K562 (cell line): ENCODE measurements at regions not wholly inside any gene's neighbourhood (a gene's known extent, or its start where the extent isn't known, plus 50 kb on each side); places are given as distances from the start of the nearest gene placed in this dataset.
A peak's percentile ranks its signal among the peaks of the same experiment; 100 is the strongest.

ENCODE experiments used
- CEBPB ChIP-seq: fragments of 450-650 bp; IDR thresholded peaks from 2 replicates; pipeline ENCODE4 v1.6.1; 2016; ENCODE audit warnings: missing genetic modification characterization, missing compliant biosample characterization
- FOSL1 ChIP-seq: fragments of 200-800 bp; sonication (Bioruptor generic); conservative IDR thresholded peaks from 2 replicates; pipeline ENCODE4 v1.6.1; 2016; ENCODE audit warnings: missing genetic modification characterization, missing compliant biosample characterization
- HEY1 ChIP-seq: fragments of 250-450 bp; sonication (Bioruptor Pico); IDR thresholded peaks from 2 replicates; pipeline ENCODE4 v1.5.0; 2020; ENCODE audit warnings: mild to moderate bottlenecking, moderate library complexity, borderline replicate concordance
- KAT7 ChIP-seq: sonication (generic); formaldehyde crosslinking; IDR thresholded peaks from 2 replicates; pipeline ENCODE4 v1.8.0; 2022; ENCODE audit warnings: missing genetic modification reagents, mild to moderate bottlenecking, borderline replicate concordance
- MLX ChIP-seq, 2 experiments: fragments of 450-650 bp in 1 of 2; sonication (generic) in 1 of 2; formaldehyde crosslinking; conservative IDR thresholded peaks; 2 replicates each; pipeline versions ENCODE4 v1.4.0 to v1.8.1; 2020 to 2022; ENCODE audit warnings: mild to moderate bottlenecking in 1 of 2, missing genetic modification reagents in 1 of 2
- PBX2 ChIP-seq, 2 experiments: IDR thresholded peaks in 1 of 2; conservative IDR thresholded peaks in 1 of 2; 2 replicates each; pipeline ENCODE4 v1.6.1; 2016; ENCODE audit warnings: low read depth in 2 of 2, mild to moderate bottlenecking in 1 of 2, missing compliant biosample characterization in 1 of 2, missing genetic modification characterization in 1 of 2, moderate library complexity in 1 of 2
- PTRF ChIP-seq: fragments of 450-650 bp; IDR thresholded peaks from 2 replicates; pipeline ENCODE4 v1.6.1; 2016; ENCODE audit warnings: mild to moderate bottlenecking, missing genetic modification characterization, missing compliant biosample characterization
- RREB1 ChIP-seq: fragments of 250-450 bp; sonication (Bioruptor Pico); IDR thresholded peaks from 2 replicates; pipeline ENCODE4 v1.4.0; 2020
- ZFP1 ChIP-seq: fragments of 450-650 bp; formaldehyde crosslinking; IDR thresholded peaks from 2 replicates; pipeline ENCODE4 v1.4.0; 2020; ENCODE audit warnings: mild to moderate bottlenecking, mixed read lengths
- ZNF57 ChIP-seq: fragments of 450-650 bp; formaldehyde crosslinking; IDR thresholded peaks from 2 replicates; pipeline ENCODE4 v1.4.0; 2020; ENCODE audit warnings: mild to moderate bottlenecking, moderate library complexity
- TF ChIP-seq, protein P1 (sequence below), 2 experiments: fragments of 250-450 bp in 1 of 2; fragments of 450-650 bp in 1 of 2; sonication (Bioruptor Pico) in 1 of 2; IDR thresholded peaks; 2 replicates each; pipeline versions ENCODE4 v1.6.1 to v1.8.0; 2016 to 2021; ENCODE audit warnings: mild to moderate bottlenecking in 2 of 2, moderate library complexity in 2 of 2, missing compliant biosample characterization in 1 of 2, missing genetic modification characterization in 1 of 2
- TF ChIP-seq, protein P2 (sequence below): sonication (generic); formaldehyde crosslinking; IDR thresholded peaks from 2 replicates; pipeline ENCODE4 v1.8.0; 2022; ENCODE audit warnings: mild to moderate bottlenecking, missing genetic modification reagents, borderline replicate concordance

- TF ChIP-seq RREB1 (CRISPR knock-in tag) = 0 out of 2 replicates have a peak, but pooled peaks have one; percentile 18
- peak; percentile 40; the same call in 1 of the 2 replicates for TF ChIP-seq FOSL1 (tag)
- TF ChIP-seq, protein P1, sequence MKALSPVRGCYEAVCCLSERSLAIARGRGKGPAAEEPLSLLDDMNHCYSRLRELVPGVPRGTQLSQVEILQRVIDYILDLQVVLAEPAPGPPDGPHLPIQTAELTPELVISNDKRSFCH (CRISPR knock-in tag; IDR thresholded peaks at IDR 0.05) = no peak
- TF ChIP-seq, protein P1 (tag; IDR thresholded peaks at IDR 0.05) = no peak
- no peak for TF ChIP-seq KAT7
- TF ChIP-seq PBX2 (CRISPR knock-in tag; IDR thresholded peaks at IDR 0.05; ENCODE audit: low read depth) = no peak
- TF ChIP-seq PBX2 (tag; conservative IDR thresholded peaks at IDR 0.05; ENCODE audit: low read depth) = no peak; the same call in 1 of the 2 replicates
- TF ChIP-seq ZFP1 (CRISPR knock-in tag) = no peak
- 0 out of 2 replicates have a peak, but pooled peaks have one; percentile 7 for TF ChIP-seq HEY1 (CRISPR knock-in tag)
- TF ChIP-seq CEBPB (tag) = peak; percentile 60
- TF ChIP-seq MLX (CRISPR knock-in tag; conservative IDR thresholded peaks at IDR 0.05) = no peak
- TF ChIP-seq PTRF (tag) = peak; percentile 58; the same call in 1 of the 2 replicates
- TF ChIP-seq, protein P2, sequence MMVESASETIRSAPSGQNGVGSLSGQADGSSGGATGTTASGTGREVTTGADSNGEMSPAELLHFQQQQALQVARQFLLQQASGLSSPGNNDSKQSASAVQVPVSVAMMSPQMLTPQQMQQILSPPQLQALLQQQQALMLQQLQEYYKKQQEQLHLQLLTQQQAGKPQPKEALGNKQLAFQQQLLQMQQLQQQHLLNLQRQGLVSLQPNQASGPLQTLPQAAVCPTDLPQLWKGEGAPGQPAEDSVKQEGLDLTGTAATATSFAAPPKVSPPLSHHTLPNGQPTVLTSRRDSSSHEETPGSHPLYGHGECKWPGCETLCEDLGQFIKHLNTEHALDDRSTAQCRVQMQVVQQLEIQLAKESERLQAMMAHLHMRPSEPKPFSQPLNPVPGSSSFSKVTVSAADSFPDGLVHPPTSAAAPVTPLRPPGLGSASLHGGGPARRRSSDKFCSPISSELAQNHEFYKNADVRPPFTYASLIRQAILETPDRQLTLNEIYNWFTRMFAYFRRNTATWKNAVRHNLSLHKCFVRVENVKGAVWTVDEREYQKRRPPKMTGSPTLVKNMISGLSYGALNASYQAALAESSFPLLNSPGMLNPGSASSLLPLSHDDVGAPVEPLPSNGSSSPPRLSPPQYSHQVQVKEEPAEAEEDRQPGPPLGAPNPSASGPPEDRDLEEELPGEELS (CRISPR knock-in tag) = no peak
- TF ChIP-seq ZNF57 (CRISPR knock-in tag) = no peak
Observed at GRCh38 chr7:106501605-106502580, 159.1 kb downstream of the CCDC71L start (continued).
